ENCODE measurements at regions not wholly inside any gene's neighbourhood (a gene's known extent, or its start where the extent isn't known, plus 50 kb on each side); places are given as distances from the start of the nearest gene placed in this dataset.
"Not testable (repeated sequence)": the region's sequence is repeated elsewhere in the genome, so short reads cannot be mapped to it uniquely, and the experiment has no call there.

DNA sequence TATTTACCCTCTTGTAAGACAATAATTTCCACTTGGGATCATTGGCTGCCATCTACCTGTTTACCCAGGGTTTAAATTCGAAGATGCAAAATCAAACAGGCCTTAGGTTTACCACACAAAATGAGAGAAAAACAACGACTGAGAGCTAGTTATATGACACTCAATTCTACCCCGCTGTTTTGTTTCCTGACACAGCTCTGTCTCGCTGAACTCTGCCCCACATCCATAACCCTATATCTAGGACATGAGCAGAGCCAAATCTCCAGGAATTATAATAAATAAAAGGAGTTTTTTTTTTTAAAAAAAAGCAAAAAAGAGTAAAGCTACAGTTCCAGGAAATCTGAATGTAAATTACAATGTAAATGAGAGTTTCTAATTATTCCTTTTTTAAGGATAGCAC, 165.4 kb upstream of the NR2F2 start:
- no peak for DNase-seq

DNA sequence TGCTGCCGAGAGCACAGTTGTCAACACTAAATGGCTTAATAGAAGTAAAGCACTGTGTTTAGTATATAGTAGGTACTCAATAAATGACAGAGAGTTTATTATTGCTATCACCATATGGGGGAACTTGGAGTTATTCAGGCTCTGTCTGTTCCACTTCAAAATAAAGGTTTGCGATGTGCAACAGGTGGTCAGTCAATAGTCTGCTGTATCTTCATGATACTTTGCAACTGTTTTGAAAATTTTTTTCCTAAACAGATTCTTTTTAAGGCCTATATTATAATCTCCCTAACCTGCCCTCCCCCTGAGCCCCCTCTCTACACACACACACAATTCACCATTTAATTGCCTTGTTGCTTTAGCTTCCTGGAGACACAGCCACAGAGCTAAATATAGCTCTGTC, 164.7 kb upstream of the NR2F2 start:
- DNase-seq: no peak

DNA sequence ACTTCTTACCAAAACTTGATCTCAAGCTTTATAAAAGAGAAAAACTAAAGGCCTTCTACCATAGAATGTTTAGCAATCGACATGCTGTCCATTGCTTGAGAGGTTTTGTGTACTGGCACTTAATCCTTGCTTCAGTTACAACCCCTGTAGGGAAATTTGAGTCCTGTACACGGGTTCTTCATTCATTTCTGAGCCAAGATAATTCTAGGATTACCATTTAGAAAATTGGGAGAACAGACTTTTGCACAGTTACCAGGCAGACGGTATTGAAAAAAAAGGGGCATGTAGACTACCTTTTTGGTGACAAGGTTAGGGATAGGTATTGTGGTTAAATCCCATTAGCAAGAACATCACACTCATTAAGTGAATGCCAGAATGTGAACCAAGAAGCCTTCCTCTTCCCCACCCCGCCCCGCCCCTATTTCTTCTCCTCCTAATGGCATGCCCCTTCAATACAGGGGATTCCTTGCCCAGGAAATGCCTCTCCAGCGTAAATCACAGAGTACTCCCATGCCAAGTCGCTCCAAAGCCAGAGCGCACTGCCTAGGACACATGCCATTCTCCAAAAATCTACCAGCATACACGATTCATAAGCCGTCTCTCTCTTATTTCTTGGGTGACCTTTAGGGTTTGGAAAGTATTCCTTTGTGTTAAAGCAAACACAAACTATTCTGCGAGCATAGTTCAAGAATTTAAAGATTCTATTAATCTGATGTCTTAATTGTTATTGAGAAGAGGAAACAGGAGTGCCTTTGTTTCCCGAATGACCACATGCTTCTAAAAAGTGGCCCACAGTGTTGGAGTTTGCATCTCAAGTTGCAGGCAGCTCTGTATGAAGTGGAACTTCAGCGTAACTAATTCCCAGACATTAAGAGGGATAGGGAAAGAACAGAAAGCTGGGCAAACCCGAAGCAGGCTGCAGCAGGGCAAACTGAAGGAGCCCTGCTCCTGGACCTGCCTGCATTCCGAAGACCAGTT, 164.0 kb upstream of the NR2F2 start:
- DNase-seq: no peak

DNA sequence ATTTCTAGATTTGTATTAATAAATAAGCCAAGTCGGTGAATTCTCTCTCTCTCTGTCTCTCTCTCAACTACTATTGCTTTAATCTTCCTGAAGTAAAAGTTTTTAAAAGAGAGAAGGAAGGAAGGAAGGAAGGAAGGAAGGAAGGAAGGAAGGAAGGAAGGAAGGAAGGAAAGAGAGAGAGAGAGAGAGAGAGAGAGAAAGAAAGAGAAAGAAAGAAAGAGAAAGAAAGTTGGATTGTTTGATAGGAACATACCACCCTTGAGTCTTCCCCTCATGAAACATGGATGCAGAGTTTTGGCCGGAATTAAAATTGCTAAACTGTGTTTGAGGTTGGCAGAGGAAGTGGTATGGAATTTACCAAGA, 159.9 kb upstream of the NR2F2 start:
- not testable (repeated sequence) for DNase-seq

DNA sequence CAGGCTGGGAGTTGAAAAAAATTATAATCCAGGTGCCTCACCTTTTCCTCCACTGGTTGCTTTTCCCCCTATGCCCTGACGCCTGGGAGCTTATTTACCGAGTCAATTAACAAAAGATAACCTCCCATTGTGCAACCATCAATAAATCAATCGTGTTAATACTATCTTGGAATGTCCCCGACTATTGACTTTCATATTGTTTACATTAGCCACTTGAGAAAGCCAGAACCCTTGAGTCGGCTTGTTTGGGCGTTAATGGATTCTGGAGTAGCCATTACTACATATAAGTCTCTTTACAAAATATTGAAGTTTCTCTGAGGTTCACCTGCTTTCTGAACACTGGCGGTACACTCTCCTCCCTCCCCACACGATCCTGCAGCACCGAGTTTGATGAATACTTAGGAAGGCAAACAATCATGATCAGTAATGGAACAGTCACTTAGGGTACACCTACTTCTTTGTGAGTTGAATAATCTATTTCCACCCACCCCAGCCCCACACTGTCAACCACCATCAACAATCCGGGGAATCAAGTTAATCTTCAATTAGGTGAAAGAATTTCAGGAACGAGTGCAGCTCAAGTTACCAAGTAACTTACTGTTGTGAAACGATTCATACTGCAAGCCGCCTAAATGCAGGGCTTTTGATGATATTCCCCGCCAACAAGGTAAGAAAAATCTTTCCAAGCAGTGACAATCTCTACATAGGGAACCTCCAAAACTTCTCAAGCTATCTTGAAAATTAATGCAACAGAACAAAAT, 159.3 kb upstream of the NR2F2 start:
- DNase-seq: peak; percentile 32

DNA sequence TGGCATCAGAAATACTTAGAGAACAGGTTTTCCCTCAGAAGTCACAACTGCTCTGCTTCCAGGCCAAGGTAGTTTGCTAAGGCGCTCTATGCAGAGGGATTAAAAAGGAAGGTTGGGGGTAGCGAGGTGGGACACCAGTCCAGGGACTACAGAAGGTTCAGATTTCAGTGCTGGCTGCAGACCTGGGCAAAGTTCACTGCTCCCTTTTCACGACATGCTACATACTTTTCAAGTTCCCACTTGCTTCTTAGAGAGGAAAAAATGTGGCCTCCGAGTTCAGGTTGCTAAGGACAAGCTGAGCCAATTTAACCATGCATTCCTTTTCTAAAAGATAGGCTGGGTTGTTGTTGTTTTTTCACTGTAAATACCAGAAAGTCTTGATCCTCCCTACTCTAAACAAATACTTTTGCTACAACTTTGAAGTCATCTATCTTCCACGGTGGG, 158.6 kb upstream of the NR2F2 start:
- no peak for DNase-seq

DNA sequence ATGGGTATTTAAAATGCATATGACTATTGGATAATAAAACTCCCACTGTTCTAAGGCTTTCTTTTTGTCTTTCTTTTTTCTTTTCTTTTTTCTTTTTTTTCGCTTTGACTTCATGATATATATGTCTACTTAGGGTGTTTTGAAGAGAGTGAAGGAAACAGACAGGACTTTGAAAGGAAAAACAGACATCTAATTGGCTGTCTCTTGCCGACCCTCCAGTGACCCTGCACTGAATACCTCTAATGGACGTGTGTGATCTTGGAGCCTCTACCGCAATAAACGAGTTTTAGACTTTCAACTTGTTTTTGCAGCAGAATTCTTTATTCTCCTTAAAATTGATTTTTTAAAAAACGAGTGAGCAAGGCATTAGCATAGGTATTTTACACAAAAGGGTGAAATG, 158.1 kb upstream of the NR2F2 start:
- DNase-seq: no peak

DNA sequence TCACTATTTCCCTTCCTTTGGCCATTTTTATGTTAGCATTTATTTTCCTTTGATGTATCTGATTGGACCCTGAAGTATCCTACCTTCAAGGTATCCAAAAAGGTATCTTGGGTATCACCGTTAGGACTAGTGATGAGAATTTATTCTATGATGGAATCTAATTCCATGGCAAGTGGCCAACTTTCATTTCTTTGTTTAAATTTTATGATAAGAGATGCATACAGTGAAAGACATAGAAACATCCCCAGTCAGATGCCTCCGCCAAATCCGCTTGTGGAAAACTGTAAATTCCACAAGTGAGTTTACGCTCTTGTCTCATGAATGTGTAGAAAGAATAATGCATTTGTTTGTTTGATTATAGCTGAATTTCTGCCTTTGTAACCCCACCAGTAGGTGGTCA, 153.7 kb upstream of the NR2F2 start:
- no peak for DNase-seq

DNA sequence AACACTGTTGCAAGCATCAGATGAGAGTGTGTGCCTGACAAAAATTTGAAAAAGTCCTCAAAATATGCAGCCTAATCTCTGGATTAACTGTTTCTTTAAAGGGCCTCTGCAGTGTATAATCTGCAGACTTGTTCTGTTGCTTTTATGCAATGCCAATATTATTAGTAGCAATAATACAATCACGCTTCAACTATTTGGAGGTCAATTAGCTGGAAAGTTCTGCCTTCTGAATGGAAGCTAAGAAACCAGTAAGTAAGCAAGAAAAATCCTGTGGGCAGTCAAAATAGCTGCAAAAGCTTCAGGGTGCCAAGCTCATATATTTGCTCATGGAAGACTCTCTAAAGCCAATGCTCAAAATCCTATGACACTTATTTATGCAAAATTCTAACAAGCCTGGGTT, 153.2 kb upstream of the NR2F2 start:
- no peak for DNase-seq

DNA sequence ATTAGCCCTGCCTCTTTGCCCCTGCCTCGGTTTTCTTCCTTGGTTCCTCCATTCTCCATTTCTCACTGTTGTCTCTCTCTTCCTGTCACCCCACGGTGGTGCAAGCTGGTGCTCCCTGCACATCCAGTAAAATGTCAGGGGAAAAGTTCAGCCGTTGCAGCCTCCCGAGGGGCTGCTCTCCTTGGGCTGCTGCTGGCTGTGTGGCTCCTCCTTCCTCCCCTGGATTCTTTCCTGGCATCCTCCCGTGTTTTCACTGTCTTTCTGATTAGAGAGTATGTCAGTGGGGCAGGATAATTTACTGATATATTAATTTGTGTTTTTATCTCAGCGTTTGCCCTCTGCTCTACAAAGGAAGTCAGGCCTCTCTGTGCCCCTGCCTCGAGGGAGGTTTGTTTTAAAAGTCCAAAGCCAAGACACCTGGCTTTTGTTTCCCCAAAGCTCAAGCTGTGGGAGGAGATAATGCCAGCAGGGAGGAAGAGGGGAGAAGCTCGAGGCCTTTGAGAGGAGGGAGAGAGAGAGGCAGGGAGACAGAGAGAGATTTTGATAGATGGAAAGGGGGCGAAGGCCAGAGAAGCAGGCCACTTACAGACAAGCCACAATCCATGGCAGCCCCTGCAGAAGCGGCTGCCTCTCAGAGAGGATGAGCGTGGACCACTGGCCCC, 150.3 kb upstream of the NR2F2 start:
- no peak for DNase-seq

DNA sequence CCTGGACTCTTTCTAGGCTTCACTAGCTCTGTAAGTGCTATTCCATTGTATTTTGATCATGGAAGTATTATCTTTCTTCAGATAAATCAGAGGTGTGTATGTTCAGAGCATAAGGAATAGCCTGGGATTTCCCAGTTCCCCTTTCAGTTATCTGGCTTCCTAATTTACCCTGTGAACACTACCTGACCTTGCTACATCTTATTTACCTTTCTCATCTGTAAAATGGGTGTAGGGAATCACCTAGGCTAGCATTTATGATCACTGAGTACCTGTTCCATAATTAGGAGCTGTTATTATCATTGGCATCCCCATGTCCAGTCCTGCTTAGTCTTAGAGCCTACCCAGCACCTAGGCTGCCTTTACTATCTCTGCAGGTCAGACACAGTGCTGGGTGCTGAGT, 149.3 kb upstream of the NR2F2 start:
- DNase-seq: no peak

DNA sequence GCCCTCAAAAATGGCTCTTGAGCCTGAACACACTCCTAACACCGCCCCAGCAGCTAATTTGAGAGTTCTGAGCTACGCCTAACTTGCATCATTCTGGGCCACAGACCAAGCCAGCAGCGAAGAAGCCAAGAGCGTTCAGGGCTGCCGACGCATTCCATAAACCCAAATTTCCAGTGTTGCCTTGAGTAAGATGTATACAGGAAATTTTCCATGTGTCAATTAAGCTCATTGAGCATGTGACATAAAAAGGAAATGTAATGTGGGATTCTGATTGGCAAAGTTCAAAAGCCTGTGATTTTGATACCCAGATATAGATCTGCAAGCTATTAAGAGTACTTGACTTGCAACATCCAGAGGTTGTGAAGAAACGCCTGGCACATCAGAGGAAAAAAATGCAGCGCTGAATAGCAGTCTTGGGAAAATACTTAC, 148.6 kb upstream of the NR2F2 start:
- peak; percentile 92 for DNase-seq

DNA sequence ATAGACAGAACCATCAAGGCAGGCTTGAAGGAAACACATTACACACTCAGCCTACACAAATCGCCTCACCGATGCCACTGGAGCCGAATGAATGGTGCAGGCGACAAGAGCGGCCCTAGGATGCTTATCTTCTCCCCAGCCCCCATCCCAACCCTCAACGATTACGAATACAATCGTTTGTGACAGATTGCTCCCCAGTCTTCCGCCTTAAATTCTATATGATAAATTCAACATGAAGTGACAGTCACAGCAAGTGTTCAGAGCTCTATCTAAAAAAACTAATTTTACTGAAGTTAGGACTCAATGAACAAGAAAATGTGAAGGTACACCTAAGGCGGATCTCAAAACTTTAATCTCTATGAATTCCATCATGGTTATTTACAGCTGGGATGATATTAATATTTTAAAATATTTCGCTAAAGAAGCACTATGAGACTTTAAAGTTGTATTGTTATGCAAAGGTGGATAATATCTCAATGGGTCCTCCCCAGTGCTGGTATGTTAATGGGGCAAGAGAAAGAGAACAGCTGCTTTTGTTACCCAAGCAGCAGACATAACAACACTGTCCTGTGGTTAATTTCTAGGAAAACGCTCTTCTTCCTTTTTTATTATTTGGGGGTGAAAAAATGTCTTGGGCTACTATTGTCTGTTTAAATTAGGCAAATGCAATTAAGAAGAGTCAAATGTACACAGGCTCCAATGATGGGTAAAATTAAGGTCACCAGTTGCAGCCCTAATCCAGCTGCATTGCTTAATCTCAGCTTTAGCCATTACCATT, 147.6 kb upstream of the NR2F2 start:
- DNase-seq: no peak

DNA sequence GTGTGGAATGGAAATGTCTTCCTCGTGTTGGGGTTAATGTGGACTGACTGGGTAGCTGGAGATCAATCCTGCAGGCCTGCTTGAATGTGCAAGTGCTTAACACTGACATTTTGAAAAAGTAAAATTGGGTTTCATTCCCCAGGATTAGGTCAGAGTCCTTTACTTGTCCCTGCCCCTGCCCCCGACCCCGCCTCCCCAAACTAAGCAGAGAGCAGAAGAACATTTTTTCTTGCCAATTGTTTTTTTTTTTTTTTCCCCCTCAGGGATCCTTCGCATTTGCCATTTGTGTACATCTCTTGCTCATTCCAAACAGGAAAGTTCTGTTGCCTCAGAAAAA, 147.0 kb upstream of the NR2F2 start:
- DNase-seq: no peak

DNA sequence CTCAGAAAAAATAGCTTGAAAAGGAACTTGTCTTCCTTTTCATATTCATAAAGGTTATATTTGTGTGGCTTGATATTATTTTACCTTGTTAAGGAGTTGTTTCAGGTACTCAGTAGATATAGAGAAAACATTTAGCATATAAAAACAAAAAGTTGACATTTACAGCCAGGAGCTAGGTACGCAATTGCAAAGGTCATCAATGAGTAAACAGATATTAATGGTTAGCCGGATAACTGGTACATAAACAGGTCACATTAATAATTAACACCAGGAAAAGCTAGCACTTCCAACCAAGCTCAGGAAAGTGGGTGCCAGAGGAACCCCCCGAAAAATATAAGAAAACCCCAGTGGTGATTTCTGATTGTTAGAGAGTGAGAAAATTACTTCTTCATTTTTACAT, 146.6 kb upstream of the NR2F2 start:
- DNase-seq: no peak

DNA sequence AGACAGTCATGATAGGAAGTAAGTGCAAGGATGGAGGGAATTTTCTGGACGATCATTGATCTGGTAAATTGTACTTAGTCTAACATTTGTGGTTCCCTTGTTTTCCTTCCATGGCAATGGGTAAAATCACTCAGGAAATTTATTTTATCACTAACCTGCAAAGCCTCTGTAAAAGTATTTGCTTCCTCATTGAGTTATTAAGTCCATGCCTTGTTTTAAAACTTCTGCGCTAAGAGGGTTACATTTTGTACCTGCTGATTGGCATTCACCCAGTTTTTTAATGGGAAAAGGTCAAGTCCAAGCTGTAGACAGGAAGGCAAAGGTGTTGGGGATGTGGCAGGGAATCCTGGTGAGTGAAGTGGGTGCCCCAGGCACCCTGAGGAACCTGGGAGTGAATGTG, 146.2 kb upstream of the NR2F2 start:
- DNase-seq: no peak

DNA sequence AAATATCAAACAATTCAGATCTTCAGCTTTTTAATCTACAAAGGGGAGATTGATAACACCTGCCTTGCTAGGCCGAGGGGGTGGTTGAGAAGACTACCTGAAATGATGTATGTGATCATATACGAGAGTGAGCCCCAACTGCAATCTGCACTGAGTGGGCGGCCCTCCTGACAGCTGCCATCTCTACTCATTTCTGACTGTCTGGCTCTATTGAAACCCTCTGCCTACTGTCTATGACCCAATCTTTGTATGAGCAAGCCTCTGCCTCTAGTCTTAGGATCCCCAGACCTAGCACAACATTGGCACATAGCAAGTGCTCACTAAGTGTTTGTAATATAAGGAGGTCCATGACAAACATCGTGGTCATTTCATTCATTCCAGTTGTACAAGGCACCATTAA, 144.4 kb upstream of the NR2F2 start:
- DNase-seq: no peak

DNA sequence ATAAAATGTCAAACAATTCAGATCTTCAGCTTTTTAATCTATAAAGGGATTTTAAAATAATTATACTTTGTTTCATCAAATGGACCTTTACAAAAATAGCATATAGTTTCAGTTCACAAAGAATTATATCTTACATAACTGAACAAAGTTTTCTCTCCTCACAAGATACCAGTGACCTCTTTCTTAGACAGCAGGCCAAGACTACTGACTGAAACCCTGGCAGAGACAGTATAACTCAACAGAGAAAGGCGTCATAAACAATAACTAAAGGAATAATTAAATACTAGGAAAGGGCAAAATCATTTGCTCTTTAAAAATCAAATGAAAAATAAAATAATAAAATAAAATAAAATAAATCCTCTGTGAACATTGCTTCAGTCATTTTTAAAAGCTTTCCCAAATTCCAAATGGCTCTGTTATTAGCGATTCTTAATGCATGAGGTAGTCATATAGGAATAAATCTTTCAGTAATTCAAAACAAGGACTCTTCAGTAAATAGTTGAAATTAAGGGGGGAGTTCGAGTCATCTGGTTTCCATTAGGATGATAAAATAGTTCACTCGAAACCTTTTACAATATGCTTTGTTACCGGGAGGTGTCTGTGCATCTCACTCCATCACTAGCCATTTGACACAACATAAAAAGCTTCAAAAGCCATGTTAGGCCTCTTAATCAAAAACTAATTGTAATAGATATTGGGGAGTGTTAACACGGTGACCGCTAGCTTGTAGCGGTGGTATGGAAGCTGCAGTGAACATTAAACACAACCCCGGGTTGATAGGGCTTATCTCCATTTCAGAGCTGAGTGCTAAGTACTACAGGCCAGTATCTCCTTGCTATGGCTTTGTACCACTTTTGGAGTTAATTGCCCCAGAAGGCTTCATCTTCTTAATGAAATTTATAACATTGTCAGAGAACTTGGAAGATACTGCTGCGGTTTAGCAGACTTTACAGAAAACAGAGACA, 142.9 kb upstream of the NR2F2 start:
- peak; percentile 39 for DNase-seq

DNA sequence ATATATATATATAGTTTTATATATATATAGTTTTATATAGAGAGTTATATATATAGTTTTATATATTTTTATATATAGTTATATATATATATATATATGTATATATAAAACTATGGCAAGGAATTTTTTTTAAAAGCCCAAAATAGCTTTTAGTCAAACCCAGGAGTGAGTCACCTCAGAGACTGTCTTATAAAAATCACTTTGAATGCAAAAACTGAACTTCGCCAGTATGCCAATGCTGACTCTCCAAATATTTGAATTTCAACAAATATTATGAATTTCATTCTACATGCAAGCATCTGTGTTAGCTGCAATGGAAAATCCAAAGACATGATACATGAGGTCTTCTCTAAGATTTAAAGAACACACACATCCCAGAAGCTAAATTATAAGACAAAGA, 132.8 kb upstream of the NR2F2 start:
- no peak for DNase-seq

DNA sequence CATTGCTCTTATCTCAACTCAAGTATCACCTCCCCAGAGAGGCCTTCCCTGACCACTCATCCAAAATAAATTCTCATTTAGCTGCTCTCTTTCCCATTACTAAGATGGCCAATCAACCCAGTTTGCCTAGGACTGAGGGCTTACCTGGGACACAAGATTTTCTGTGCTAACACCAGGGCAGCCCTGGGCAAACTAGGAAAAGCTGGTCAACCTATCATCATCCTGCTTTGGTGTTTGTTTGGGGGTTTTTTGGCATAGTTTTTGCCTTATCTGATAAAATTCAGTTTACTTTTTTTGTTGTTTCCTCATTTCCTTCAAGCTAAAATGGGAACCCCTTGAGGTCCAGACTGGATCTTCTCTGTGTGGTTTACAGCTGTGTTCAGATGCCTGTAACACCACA, 131.4 kb upstream of the NR2F2 start:
- no peak for DNase-seq

DNA sequence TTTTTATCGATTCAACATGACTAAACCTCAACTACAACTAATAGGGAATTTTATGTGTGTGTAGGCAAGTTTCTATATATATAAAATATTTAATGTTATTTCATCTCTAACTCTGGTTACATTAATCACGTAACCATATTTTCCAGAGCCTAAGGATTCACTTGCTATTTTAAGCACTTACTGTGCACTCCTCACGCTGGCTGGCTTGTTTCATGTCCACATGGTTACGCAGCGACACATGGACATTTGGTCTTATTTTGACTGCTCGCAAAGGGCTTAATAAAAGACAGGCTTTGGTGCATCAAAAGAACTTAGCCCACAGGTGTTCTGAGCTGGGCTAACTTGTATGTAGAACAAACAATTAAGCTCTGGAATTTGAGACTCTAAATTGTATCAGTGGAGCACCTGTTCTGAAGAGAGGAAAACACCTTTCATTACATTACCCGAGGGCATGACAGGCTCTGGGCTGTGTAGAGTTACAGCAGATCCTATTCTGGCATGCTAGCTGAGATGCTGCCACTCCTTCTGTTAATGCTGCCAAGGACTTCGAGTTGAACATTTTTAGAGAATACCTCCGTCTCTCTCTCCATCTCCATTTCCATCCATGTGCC, 130.0 kb upstream of the NR2F2 start:
- no peak for DNase-seq
